Mesenchymal stem cell (in vitro differentiated cells and primary cell): ENCODE measurements at regions not wholly inside any gene's neighbourhood (a gene's known extent, or its start where the extent isn't known, plus 50 kb on each side); places are given as distances from the start of the nearest gene placed in this dataset.

Experiments used
- DNase-seq: peaks from one replicate; pipeline ENCODE4 v3.0.0-alpha.2; 2013
- H2AFZ ChIP-seq: one replicate; pipeline ENCODE4 v1.6.1; 2013; ENCODE audit warnings: low read depth, mild to moderate bottlenecking, control low read depth, inconsistent platforms, low read length, moderate library complexity
- H2AK5ac ChIP-seq: 2 replicates; pipeline ENCODE4 v1.6.1; 2013; ENCODE audit warnings: low read length, moderate library complexity, mild to moderate bottlenecking, inconsistent platforms; ENCODE audit not compliant: severe bottlenecking
- H2BK120ac ChIP-seq: one replicate; pipeline ENCODE4 v1.6.1; 2013; ENCODE audit warnings: low read depth, mild to moderate bottlenecking, inconsistent platforms, low read length, moderate library complexity
- H2BK12ac ChIP-seq, 2 experiments: one replicate each; pipeline ENCODE4 v1.6.1; 2013; ENCODE audit warnings: inconsistent platforms in 2 of 2, low read length in 2 of 2, mild to moderate bottlenecking in 2 of 2, moderate library complexity in 2 of 2, control low read depth in 1 of 2
- H2BK15ac ChIP-seq: one replicate; pipeline ENCODE4 v1.6.1; 2013; ENCODE audit warnings: mild to moderate bottlenecking, low read depth, inconsistent platforms; ENCODE audit not compliant: poor library complexity, severe bottlenecking
- H2BK5ac ChIP-seq: 2 replicates; pipeline ENCODE4 v1.6.1; 2013; ENCODE audit warnings: low read depth, mild to moderate bottlenecking, low read length, control low read depth, inconsistent platforms; ENCODE audit not compliant: poor library complexity, severe bottlenecking
- H3K14ac ChIP-seq, 2 experiments: one replicate each; pipeline ENCODE4 v1.6.1; 2013; ENCODE audit warnings: inconsistent platforms in 2 of 2, low read length in 2 of 2, control low read depth in 1 of 2, mild to moderate bottlenecking in 1 of 2, moderate library complexity in 1 of 2
- H3K18ac ChIP-seq, 2 experiments: one replicate each; pipeline ENCODE4 v1.6.1; 2013; ENCODE audit warnings: inconsistent platforms in 2 of 2, low read length in 2 of 2, control low read depth in 1 of 2, low read depth in 1 of 2, mild to moderate bottlenecking in 1 of 2
- H3K23ac ChIP-seq, 2 experiments: one replicate each; pipeline ENCODE4 v1.6.1; 2013; ENCODE audit warnings: inconsistent platforms in 2 of 2, low read length in 2 of 2, mild to moderate bottlenecking in 2 of 2, moderate library complexity in 2 of 2, control low read depth in 1 of 2
- H3K27ac ChIP-seq: 2 replicates; pipeline ENCODE4 v1.5.1; 2013; ENCODE audit warnings: mild to moderate bottlenecking, moderate library complexity, low read length, control low read depth, inconsistent platforms; ENCODE audit not compliant: poor library complexity, severe bottlenecking
- H3K27me3 ChIP-seq, 2 experiments: 2 replicates each; pipeline versions ENCODE4 v1.6.1 to v1.7.0; 2013; ENCODE audit warnings: low read length in 2 of 2, mild to moderate bottlenecking in 2 of 2, moderate library complexity in 2 of 2, control low read depth in 1 of 2, inconsistent platforms in 1 of 2; ENCODE audit not compliant: control insufficient read depth in 1 of 2, insufficient read depth in 1 of 2
- H3K36me3 ChIP-seq, 2 experiments: 2 replicates each; pipeline versions ENCODE4 v1.6.1 to v1.7.0; 2013; ENCODE audit warnings: low read length in 2 of 2, control low read depth in 1 of 2, inconsistent platforms in 1 of 2, low read depth in 1 of 2, mild to moderate bottlenecking in 1 of 2; ENCODE audit not compliant: insufficient read depth in 2 of 2, control insufficient read depth in 1 of 2
- H3K4ac ChIP-seq, 2 experiments: one replicate each; pipeline ENCODE4 v1.6.1; 2013; ENCODE audit warnings: inconsistent platforms in 2 of 2, low read length in 2 of 2, mild to moderate bottlenecking in 2 of 2, moderate library complexity in 2 of 2, control low read depth in 1 of 2, low read depth in 1 of 2
- H3K4me1 ChIP-seq: 2 replicates; pipeline ENCODE4 v1.6.1; 2013; ENCODE audit warnings: low read depth, low read length, control low read depth; ENCODE audit not compliant: control insufficient read depth, insufficient read depth
- H3K4me2 ChIP-seq: 2 replicates; pipeline ENCODE4 v1.6.1; 2013; ENCODE audit warnings: low read length, mild to moderate bottlenecking, inconsistent platforms; ENCODE audit not compliant: poor library complexity, severe bottlenecking
- H3K4me3 ChIP-seq, 2 experiments: 2 replicates each; pipeline versions ENCODE4 v1.5.1 to v1.7.0; 2013; ENCODE audit warnings: low read length in 2 of 2, mild to moderate bottlenecking in 2 of 2, control low read depth in 1 of 2, low read depth in 1 of 2; ENCODE audit not compliant: insufficient read depth in 1 of 2
- H3K79me1 ChIP-seq: replicated peaks from 2 replicates; pipeline ENCODE4 v1.6.1; 2013; ENCODE audit warnings: mild to moderate bottlenecking, control low read depth, low read length, inconsistent platforms; ENCODE audit not compliant: poor library complexity, severe bottlenecking
- H3K9ac ChIP-seq: 2 replicates; pipeline ENCODE4 v1.7.0; 2013; ENCODE audit warnings: mild to moderate bottlenecking, low read length, moderate library complexity
- H3K9me3 ChIP-seq: 2 replicates; pipeline ENCODE4 v1.7.0; 2013; ENCODE audit warnings: mild to moderate bottlenecking, low read length; ENCODE audit not compliant: control insufficient read depth
- H4K8ac ChIP-seq: one replicate; pipeline ENCODE4 v1.6.1; 2013; ENCODE audit warnings: inconsistent platforms, mild to moderate bottlenecking, low read length, moderate library complexity
- H4K91ac ChIP-seq: one replicate; pipeline ENCODE4 v1.6.1; 2013; ENCODE audit warnings: mild to moderate bottlenecking, low read length, inconsistent platforms
- WGBS: methylation state at CpG from one replicate; pipeline ENCODE4 v1.1.7; 2013; ENCODE audit warnings: mixed read lengths; 5-methylcytosine and 5-hydroxymethylcytosine counted together

GRCh38 chr20:39248862-39249485, 286.8 kb downstream of the DHX35 start:
- Histone ChIP-seq H3K36me3 (no peaks in the 10 kb centered on the region), H4K8ac (no peak overlapping the region), H3K14ac (no peak overlapping the region), H3K4me3 (no peak overlapping the region), H3K27ac (no peak overlapping the region), H3K27me3 (peaks cover 0 to 36% of the 10 kb centered on the region in 2 experiments), H2BK15ac (no peak overlapping the region), H2BK120ac (no peak overlapping the region), H3K79me1 (no peaks in the 10 kb centered on the region), H2AFZ (no peak overlapping the region), H4K91ac (no peak overlapping the region), H3K4me2 (no peak overlapping the region), H3K23ac (no peak overlapping the region), H3K9ac (no peak overlapping the region), H2AK5ac (no peak overlapping the region), H2BK5ac (no peak overlapping the region), H2BK12ac (no peak overlapping the region), H3K9me3 (no peaks in the 10 kb centered on the region), H3K18ac (no peak overlapping the region), H3K4ac (no peak overlapping the region), H3K4me1 (no peaks in the 10 kb centered on the region)
- DNase-seq: no peak

- H2BK5ac ChIP-seq: no peak overlapping the region
- no peaks in the 10 kb centered on the region for H3K79me1 ChIP-seq
- no peak overlapping the region for H4K8ac ChIP-seq
- no peak overlapping the region for H3K9ac ChIP-seq
- H4K91ac ChIP-seq: no peak overlapping the region
- no peak overlapping the region for H3K27ac ChIP-seq
- no peak overlapping the region for H2AFZ ChIP-seq
- H3K4me1 ChIP-seq: no peaks in the 10 kb centered on the region
- no peak overlapping the region for H3K14ac ChIP-seq
- no peak overlapping the region for H3K4me2 ChIP-seq
- no peak overlapping the region for H2BK15ac ChIP-seq
- H3K9me3 ChIP-seq: no peaks in the 10 kb centered on the region
- no peak overlapping the region for H3K4ac ChIP-seq
- H3K23ac ChIP-seq: no peak overlapping the region
- no peak overlapping the region for H2BK120ac ChIP-seq
- no peak overlapping the region for H2AK5ac ChIP-seq
- peaks cover 0 to 33% of the 10 kb centered on the region in 2 experiments for H3K27me3 ChIP-seq
- H2BK12ac ChIP-seq: no peak overlapping the region
- H3K4me3 ChIP-seq: no peak overlapping the region
- no peak overlapping the region for H3K18ac ChIP-seq
- no peaks in the 10 kb centered on the region for H3K36me3 ChIP-seq
- WGBS: 80% methylated on average over 15 of the region's 15 CpGs
- DNase-seq: no peak
Observed at GRCh38 chr20:39248171-39248861, 286.2 kb downstream of the DHX35 start.

- Histone ChIP-seq H3K14ac (no peak overlapping the region), H3K9ac (no peak overlapping the region), H3K4me2 (no peak overlapping the region), H2BK5ac (no peak overlapping the region), H2BK12ac (no peak overlapping the region), H4K8ac (no peak overlapping the region), H3K27me3 (peaks cover 0 to 28% of the 10 kb centered on the region in 2 experiments), H3K18ac (no peak overlapping the region), H3K4me1 (no peaks in the 10 kb centered on the region), H2AK5ac (no peak overlapping the region), H3K9me3 (peaks cover 7% of the 10 kb centered on the region), H3K23ac (no peak overlapping the region), H2BK120ac (no peak overlapping the region), H3K36me3 (no peaks in the 10 kb centered on the region), H3K79me1 (no peaks in the 10 kb centered on the region), H3K4me3 (no peak overlapping the region), H3K27ac (no peak overlapping the region), H2AFZ (no peak overlapping the region), H4K91ac (no peak overlapping the region), H3K4ac (no peak overlapping the region), H2BK15ac (no peak overlapping the region)
- DNase-seq: no peak
- 73% methylated on average over 4 of the region's 4 CpGs for WGBS
Observed at GRCh38 chr20:39246436-39246835, 284.3 kb downstream of the DHX35 start.

- no peak for DNase-seq
- Histone ChIP-seq H2BK5ac (no peak overlapping the region), H4K8ac (no peak overlapping the region), H3K27ac (no peak overlapping the region), H3K79me1 (no peaks in the 10 kb centered on the region), H3K27me3 (peaks cover 0 to 28% of the 10 kb centered on the region in 2 experiments), H3K9me3 (peaks cover 7% of the 10 kb centered on the region), H3K4ac (no peak overlapping the region), H3K4me1 (no peaks in the 10 kb centered on the region), H2BK120ac (no peak overlapping the region), H3K4me3 (no peak overlapping the region), H3K23ac (no peak overlapping the region), H4K91ac (no peak overlapping the region), H3K36me3 (no peaks in the 10 kb centered on the region), H2AFZ (no peak overlapping the region), H2BK12ac (no peak overlapping the region), H3K9ac (no peak overlapping the region), H3K14ac (no peak overlapping the region), H2AK5ac (no peak overlapping the region), H3K4me2 (no peak overlapping the region), H2BK15ac (no peak overlapping the region), H3K18ac (no peak overlapping the region)
- 69% methylated on average over 1 of the region's 1 CpG for WGBS
Observed at GRCh38 chr20:39245685-39246311, 283.7 kb downstream of the DHX35 start.
